ENCODE measurements at regions not wholly inside any gene's neighbourhood (a gene's known extent, or its start where the extent isn't known, plus 50 kb on each side); places are given as distances from the start of the nearest gene placed in this dataset.

DNA sequence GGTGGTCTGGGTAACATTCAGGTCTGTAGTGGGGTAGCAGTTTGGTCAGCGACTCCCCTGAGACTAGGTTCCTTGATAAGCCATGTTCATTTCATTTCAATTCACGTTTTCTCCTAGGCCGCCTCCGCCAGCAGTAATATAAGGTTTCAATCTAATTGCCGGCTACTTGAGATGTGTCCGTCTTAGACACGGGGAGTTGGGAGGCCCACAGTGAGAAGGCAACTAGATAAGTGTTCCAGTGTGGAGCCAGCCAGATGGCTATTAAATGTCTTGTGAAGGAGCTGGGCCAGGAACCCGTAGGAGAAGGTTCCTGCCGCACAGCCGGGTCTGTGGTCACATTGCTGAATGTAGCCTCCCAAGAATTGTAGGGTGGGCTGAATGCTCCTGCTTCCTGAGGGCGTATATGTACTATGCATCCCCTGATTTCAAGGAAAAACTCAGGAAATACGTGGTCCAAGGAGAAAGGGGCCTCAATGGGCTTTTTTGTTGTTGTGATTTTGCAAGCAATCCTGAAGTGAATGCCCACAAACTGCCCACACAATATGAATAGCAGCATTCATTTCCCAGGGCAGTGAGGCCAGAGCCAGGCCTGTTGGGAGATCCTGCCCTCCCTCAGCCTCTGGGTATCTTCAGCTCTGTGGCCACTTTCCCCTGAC is 220.6 kb upstream of the RPL34 start:
- TF ChIP-seq EZH2 (IDR thresholded peaks at IDR 0.05; ENCODE audit: borderline replicate concordance, insufficient read depth, low read depth, low read length, poor library complexity, severe bottlenecking) (no peak), CTCF (IDR thresholded peaks at IDR 0.05) (no peak)

Measured in B cell (primary cell).